ENCODE measurements at regions not wholly inside any gene's neighbourhood (a gene's known extent, or its start where the extent isn't known, plus 50 kb on each side); places are given as distances from the start of the nearest gene placed in this dataset.

DNA sequence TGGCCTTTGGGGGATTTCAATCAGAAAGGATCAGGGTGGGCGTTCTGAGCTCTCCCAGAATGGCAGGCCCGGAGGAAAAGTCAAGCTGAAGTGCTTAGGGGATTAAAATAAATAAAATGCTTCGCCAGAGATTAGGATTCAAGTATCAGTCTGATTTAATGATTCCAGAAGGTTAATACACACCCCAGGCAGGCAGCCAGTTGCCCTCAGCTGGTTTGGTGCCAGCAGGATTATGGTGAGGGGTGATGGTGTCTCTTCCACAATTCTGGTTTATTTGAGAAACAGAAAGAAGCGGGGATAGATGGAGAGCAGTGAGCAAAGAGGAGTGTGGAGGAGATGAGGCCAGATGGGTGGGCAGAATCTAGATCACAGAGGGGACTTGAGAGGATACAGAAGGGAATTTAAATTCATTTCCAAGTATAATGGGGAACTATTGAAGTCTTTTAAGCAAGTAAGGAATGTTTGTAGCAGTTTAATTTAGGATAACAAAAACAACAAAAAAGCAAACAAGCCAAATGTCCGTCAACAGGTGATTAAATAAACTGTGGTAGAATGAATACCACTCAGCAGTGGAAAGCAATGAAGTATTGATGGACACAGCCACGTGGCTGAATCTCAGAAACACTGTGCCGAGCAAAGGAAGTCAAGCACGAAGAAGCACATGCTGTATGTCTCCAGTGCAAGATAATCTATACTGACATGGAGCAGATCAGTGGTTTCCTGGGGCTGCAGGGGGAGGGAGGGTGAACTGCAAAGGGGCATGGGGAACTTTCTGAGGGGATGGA is 297.7 kb downstream of the MSX2 start:
- TF ChIP-seq CTCF (IDR thresholded peaks at IDR 0.05) (no peak), POLR2A (IDR thresholded peaks at IDR 0.05) (no peak)

Data from heart left ventricle (tissue), 13 donors.